ENCODE measurements at regions not wholly inside any gene's neighbourhood (a gene's known extent, or its start where the extent isn't known, plus 50 kb on each side); places are given as distances from the start of the nearest gene placed in this dataset.

DNA sequence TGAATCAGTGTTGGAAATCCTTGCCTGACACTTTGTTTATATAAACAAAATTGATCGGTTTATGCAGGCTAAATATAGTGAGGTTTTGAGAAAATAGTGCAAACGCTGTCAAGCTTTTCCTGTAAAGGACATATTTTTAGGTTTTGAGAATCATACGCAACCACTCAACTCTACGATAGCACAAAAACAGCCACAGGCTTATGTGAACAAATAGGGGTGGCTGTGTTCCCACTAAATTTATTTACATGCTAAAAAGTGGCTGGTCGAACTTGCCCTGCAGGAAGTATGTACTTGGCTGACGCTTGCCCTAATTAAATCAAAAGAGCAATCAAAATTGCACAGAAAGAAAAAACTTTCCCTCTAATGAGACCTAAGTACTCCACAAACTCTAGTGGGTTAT lies 234.7 kb upstream of the CACNA2D1 start:
- TF ChIP-seq POLR2A (IDR thresholded peaks at IDR 0.05) (no peak), EP300 (IDR thresholded peaks at IDR 0.05) (no peak), POLR2AphosphoS5 (IDR thresholded peaks at IDR 0.05) (no peak)
- TF ChIP-seq, protein P1, sequence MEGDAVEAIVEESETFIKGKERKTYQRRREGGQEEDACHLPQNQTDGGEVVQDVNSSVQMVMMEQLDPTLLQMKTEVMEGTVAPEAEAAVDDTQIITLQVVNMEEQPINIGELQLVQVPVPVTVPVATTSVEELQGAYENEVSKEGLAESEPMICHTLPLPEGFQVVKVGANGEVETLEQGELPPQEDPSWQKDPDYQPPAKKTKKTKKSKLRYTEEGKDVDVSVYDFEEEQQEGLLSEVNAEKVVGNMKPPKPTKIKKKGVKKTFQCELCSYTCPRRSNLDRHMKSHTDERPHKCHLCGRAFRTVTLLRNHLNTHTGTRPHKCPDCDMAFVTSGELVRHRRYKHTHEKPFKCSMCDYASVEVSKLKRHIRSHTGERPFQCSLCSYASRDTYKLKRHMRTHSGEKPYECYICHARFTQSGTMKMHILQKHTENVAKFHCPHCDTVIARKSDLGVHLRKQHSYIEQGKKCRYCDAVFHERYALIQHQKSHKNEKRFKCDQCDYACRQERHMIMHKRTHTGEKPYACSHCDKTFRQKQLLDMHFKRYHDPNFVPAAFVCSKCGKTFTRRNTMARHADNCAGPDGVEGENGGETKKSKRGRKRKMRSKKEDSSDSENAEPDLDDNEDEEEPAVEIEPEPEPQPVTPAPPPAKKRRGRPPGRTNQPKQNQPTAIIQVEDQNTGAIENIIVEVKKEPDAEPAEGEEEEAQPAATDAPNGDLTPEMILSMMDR (IDR thresholded peaks at IDR 0.05), result no peak

Measured in stomach (tissue), 4 donors.